DND-41 (cell line): ENCODE measurements at regions not wholly inside any gene's neighbourhood (a gene's known extent, or its start where the extent isn't known, plus 50 kb on each side); places are given as distances from the start of the nearest gene placed in this dataset.

Source experiments
- ATAC-seq: fragments of 200-7000 bp; cut with Tn5 transposase; 3 replicates; pipeline ENCODE4 v1.9.1; 2021; ENCODE audit warnings: low read depth; ENCODE audit not compliant: insufficient read depth
- DNase-seq: peaks from one replicate; pipeline ENCODE4 v3.0.0-alpha.2; 2020
- H2AFZ ChIP-seq: 2 replicates; pipeline ENCODE4 v1.6.0; 2012; ENCODE audit warnings: low read depth, low read length
- H3K27ac ChIP-seq: 2 replicates; pipeline ENCODE4 v1.5.1; 2012; ENCODE audit warnings: low read length, inconsistent platforms
- H3K27me3 ChIP-seq: fragments of 200-600 bp; sonication (generic); 2 replicates; pipeline ENCODE4 v1.6.0; 2012; ENCODE audit warnings: low read length, mild to moderate bottlenecking, inconsistent platforms; ENCODE audit not compliant: insufficient read depth, poor library complexity
- H3K36me3 ChIP-seq: 2 replicates; pipeline ENCODE4 v1.5.1; 2012; ENCODE audit warnings: low read length, inconsistent platforms; ENCODE audit not compliant: insufficient read depth
- H3K4me1 ChIP-seq: 2 replicates; pipeline ENCODE4 v1.5.1; 2012; ENCODE audit warnings: mild to moderate bottlenecking, low read length; ENCODE audit not compliant: insufficient read depth
- H3K4me2 ChIP-seq: 2 replicates; pipeline ENCODE4 v1.6.0; 2012; ENCODE audit warnings: mild to moderate bottlenecking, moderate library complexity, low read length, inconsistent platforms; ENCODE audit not compliant: insufficient read depth
- H3K4me3 ChIP-seq, 2 experiments: fragments of 200-600 bp in 1 of 2; shearing (Covaris generic) in 1 of 2; 2 replicates each; pipeline ENCODE4 v1.5.1; 2012 to 2016; ENCODE audit warnings: inconsistent platforms in 2 of 2, low read length in 2 of 2, mild to moderate bottlenecking in 2 of 2, low read depth in 1 of 2, moderate library complexity in 1 of 2
- H3K79me2 ChIP-seq: 2 replicates; pipeline ENCODE4 v1.6.0; 2012; ENCODE audit warnings: low read length, inconsistent platforms; ENCODE audit not compliant: insufficient read depth
- H3K9ac ChIP-seq: 2 replicates; pipeline ENCODE4 v1.6.0; 2012; ENCODE audit warnings: low read depth, mild to moderate bottlenecking, inconsistent platforms, low read length, moderate library complexity
- H3K9me3 ChIP-seq: 2 replicates; pipeline ENCODE4 v1.5.1; 2012; ENCODE audit warnings: low read length, moderate library complexity, mild to moderate bottlenecking, inconsistent platforms; ENCODE audit not compliant: insufficient read depth, severe bottlenecking
- H4K20me1 ChIP-seq: 2 replicates; pipeline ENCODE4 v1.6.0; 2012; ENCODE audit warnings: low read length; ENCODE audit not compliant: insufficient read depth
- EZH2 ChIP-seq: IDR thresholded peaks from 3 replicates; pipeline ENCODE4 v1.6.1; 2012; ENCODE audit warnings: borderline replicate concordance, low read depth, mild to moderate bottlenecking, moderate library complexity, low read length, inconsistent platforms; ENCODE audit not compliant: severe bottlenecking
- TF ChIP-seq, protein P1 (sequence below): IDR thresholded peaks from 2 replicates; pipeline ENCODE4 v1.5.1; 2012; ENCODE audit warnings: borderline replicate concordance, low read length, moderate library complexity, mild to moderate bottlenecking; ENCODE audit not compliant: poor library complexity, severe bottlenecking; ENCODE audit errors: extremely low read depth

GRCh38 chr5:89932771-89933181 is 476.8 kb downstream of the CETN3 start:
- no peak for TF ChIP-seq EZH2
- TF ChIP-seq, protein P1, sequence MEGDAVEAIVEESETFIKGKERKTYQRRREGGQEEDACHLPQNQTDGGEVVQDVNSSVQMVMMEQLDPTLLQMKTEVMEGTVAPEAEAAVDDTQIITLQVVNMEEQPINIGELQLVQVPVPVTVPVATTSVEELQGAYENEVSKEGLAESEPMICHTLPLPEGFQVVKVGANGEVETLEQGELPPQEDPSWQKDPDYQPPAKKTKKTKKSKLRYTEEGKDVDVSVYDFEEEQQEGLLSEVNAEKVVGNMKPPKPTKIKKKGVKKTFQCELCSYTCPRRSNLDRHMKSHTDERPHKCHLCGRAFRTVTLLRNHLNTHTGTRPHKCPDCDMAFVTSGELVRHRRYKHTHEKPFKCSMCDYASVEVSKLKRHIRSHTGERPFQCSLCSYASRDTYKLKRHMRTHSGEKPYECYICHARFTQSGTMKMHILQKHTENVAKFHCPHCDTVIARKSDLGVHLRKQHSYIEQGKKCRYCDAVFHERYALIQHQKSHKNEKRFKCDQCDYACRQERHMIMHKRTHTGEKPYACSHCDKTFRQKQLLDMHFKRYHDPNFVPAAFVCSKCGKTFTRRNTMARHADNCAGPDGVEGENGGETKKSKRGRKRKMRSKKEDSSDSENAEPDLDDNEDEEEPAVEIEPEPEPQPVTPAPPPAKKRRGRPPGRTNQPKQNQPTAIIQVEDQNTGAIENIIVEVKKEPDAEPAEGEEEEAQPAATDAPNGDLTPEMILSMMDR = no peak
- no peak overlapping the region for H3K4me2 ChIP-seq
- ATAC-seq = no peak
- DNase-seq = no peak
- no peak overlapping the region for H3K27ac ChIP-seq
- no peak overlapping the region for H3K4me3 ChIP-seq
- H3K79me2 ChIP-seq = no peaks in the 10 kb centered on the region
- no peak overlapping the region for H2AFZ ChIP-seq
- no peaks in the 10 kb centered on the region for H3K27me3 ChIP-seq
- no peaks in the 10 kb centered on the region for H3K9me3 ChIP-seq
- H3K36me3 ChIP-seq = no peaks in the 10 kb centered on the region
- H3K4me1 ChIP-seq = no peaks in the 10 kb centered on the region
- H4K20me1 ChIP-seq = no peaks in the 10 kb centered on the region
- H3K9ac ChIP-seq = no peak overlapping the region

DNA sequence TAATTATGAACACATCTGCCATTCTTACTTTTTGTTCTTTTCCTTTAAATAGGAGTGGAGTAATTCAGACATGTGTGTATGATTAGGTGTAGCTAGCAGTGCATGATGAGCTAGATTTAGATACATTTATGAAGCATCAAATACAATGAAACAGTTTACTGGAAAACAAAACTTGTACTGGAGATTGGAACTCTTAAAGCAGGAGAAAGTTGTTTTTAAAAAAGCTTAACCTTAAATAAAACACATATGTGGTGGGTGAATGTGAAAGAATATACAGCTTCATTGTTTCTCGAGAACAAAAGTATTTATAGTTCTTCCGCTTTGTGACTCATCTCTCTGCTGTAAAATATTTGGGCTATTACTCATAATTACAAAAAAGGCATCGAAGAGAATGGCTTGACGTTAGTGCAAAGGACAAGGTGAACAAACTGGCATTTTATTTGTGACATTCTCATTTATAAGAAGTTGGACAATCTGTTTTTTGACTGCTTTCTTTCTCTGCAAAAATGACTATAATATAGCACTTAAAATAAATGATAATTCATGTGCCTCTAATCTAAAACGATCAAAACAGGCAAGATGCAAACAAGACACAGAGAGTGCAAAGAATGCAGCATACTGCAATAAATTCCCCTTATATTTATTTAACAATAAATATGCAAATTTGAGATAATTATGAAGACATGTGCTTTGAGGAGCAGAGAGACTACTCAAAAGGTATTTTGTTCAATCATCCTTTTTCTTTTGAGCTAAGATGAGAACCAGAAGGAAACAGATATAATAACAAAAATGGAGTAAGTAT is 478.8 kb downstream of the CETN3 start:
- H3K36me3 ChIP-seq = no peaks in the 10 kb centered on the region
- TF ChIP-seq EZH2 = no peak
- TF ChIP-seq, protein P1 = no peak
- no peaks in the 10 kb centered on the region for H3K79me2 ChIP-seq
- no peak for DNase-seq
- H4K20me1 ChIP-seq = no peaks in the 10 kb centered on the region
- no peak overlapping the region for H3K4me3 ChIP-seq
- no peak overlapping the region for H3K4me2 ChIP-seq
- no peaks in the 10 kb centered on the region for H3K9me3 ChIP-seq
- H2AFZ ChIP-seq = no peak overlapping the region
- no peaks in the 10 kb centered on the region for H3K27me3 ChIP-seq
- no peak overlapping the region for H3K9ac ChIP-seq
- no peak for ATAC-seq
- no peaks in the 10 kb centered on the region for H3K4me1 ChIP-seq
- no peak overlapping the region for H3K27ac ChIP-seq

GRCh38 chr5:89929834-89930233 is 479.7 kb downstream of the CETN3 start:
- no peak for ATAC-seq

More at GRCh38 chr5:89929834-89930233, 479.7 kb downstream of the CETN3 start:
- H3K27ac ChIP-seq = no peak overlapping the region
- H3K36me3 ChIP-seq = no peaks in the 10 kb centered on the region
- no peaks in the 10 kb centered on the region for H3K4me1 ChIP-seq
- H3K79me2 ChIP-seq = no peaks in the 10 kb centered on the region
- H3K9me3 ChIP-seq = no peaks in the 10 kb centered on the region
- H3K4me3 ChIP-seq = no peak overlapping the region
- no peaks in the 10 kb centered on the region for H3K27me3 ChIP-seq
- H2AFZ ChIP-seq = no peak overlapping the region
- no peak overlapping the region for H3K4me2 ChIP-seq
- DNase-seq = no peak
- H3K9ac ChIP-seq = no peak overlapping the region
- no peak for TF ChIP-seq EZH2
- TF ChIP-seq, protein P1 = no peak
- no peaks in the 10 kb centered on the region for H4K20me1 ChIP-seq
